NOMO-1 (cell line): ENCODE measurements at regions not wholly inside any gene's neighbourhood (a gene's known extent, or its start where the extent isn't known, plus 50 kb on each side); places are given as distances from the start of the nearest gene placed in this dataset.
A peak's percentile ranks its signal among the peaks of the same experiment; 100 is the strongest.

Experiments used
- DNase-seq, 2 experiments: peaks; one replicate each; lab custom pipeline; 2025; ENCODE audit not compliant: unreplicated experiment in 2 of 2; lab: John Stamatoyannopoulos, UW

GRCh38 chr3:146948186-146948585 is 343.0 kb upstream of the PLSCR5 start:
- DNase-seq = no peak

GRCh38 chr3:146929696-146930095 is 324.6 kb upstream of the PLSCR5 start:
- no peak for DNase-seq

GRCh38 chr3:146928421-146929059 is 323.4 kb upstream of the PLSCR5 start:
- DNase-seq = no peak

GRCh38 chr3:146921693-146922092 is 316.5 kb upstream of the PLSCR5 start:
- DNase-seq = no peak

- no peak for DNase-seq
Observed at GRCh38 chr3:146914409-146914808, 309.3 kb upstream of the PLSCR5 start.

GRCh38 chr3:146912241-146913015 is 307.3 kb upstream of the PLSCR5 start:
- no peak for DNase-seq

- DNase-seq = no peak
Observed at GRCh38 chr3:146903927-146904326, 298.8 kb upstream of the PLSCR5 start.

GRCh38 chr3:146899171-146899570 is 294.0 kb upstream of the PLSCR5 start:
- DNase-seq = peak in 1 of 2 experiments; percentile 4

- DNase-seq = no peak
Observed at GRCh38 chr3:146896711-146897110, 291.6 kb upstream of the PLSCR5 start.

- no peak for DNase-seq
Observed at GRCh38 chr3:146895026-146895749, 290.0 kb upstream of the PLSCR5 start.

GRCh38 chr3:146894406-146894805 is 289.3 kb upstream of the PLSCR5 start:
- no peak for DNase-seq

GRCh38 chr3:146892041-146892440 is 286.9 kb upstream of the PLSCR5 start:
- no peak for DNase-seq

GRCh38 chr3:146889626-146890025 is 284.5 kb upstream of the PLSCR5 start:
- no peak for DNase-seq

- DNase-seq = no peak
Observed at GRCh38 chr3:146888176-146888575, 283.0 kb upstream of the PLSCR5 start.

- no peak for DNase-seq
Observed at GRCh38 chr3:146884721-146885120, 279.6 kb upstream of the PLSCR5 start.

- no peak for DNase-seq
Observed at GRCh38 chr3:146884296-146884695, 279.1 kb upstream of the PLSCR5 start.

GRCh38 chr3:146883288-146883687 is 278.1 kb upstream of the PLSCR5 start:
- no peak for DNase-seq

GRCh38 chr3:146881966-146882760 is 277.0 kb upstream of the PLSCR5 start:
- DNase-seq = no peak

- no peak for DNase-seq
Observed at GRCh38 chr3:146881356-146881755, 276.2 kb upstream of the PLSCR5 start.

- DNase-seq = no peak
Observed at GRCh38 chr3:146873748-146874147, 268.6 kb upstream of the PLSCR5 start.

GRCh38 chr3:146865175-146865755 is 260.1 kb upstream of the PLSCR5 start:
- DNase-seq = no peak
